Body of pancreas (tissue), 4 donors: ENCODE measurements at regions not wholly inside any gene's neighbourhood (a gene's known extent, or its start where the extent isn't known, plus 50 kb on each side); places are given as distances from the start of the nearest gene placed in this dataset.

Source experiments
- CTCF ChIP-seq, 7 experiments: fragments of 450-650 bp in 4 of 7; fragments of 200-600 bp in 3 of 7; sonication (generic) in 3 of 7; IDR thresholded peaks; one replicate each; pipeline ENCODE4 v1.5.1; 2016 to 2019; ENCODE audit warnings: antibody characterized with exemption in 7 of 7
- POLR2A ChIP-seq, 3 donors: fragments of 450-650 bp; IDR thresholded peaks; one replicate each; pipeline ENCODE4 v1.6.1; 2016; ENCODE audit warnings: antibody characterized with exemption in 3 of 3, mild to moderate bottlenecking in 2 of 3

DNA sequence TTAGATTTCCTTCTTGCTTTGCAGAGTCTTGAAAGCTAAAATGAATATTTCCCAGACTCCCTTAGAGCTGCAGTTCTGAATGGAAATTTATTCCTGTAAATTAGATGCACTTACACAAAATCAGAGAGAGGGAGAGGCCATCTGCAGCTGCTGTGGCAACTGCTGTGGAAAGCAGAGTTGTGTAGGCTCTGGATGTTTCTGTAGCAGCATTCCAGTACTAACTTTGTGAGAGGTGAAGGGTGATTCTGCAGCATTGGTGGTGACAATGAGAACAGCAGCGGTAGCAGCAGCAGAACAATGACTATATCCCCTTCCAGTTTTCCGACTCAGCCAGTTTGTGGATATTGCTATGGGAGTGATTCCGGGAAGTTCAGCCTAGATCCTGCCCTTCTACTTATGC is 433.0 kb upstream of the REG3G start:
- TF ChIP-seq CTCF (IDR thresholded peaks at IDR 0.05), result no peak
- no peak for TF ChIP-seq POLR2A (IDR thresholded peaks at IDR 0.05)
